ENCODE measurements at regions not wholly inside any gene's neighbourhood (a gene's known extent, or its start where the extent isn't known, plus 50 kb on each side); places are given as distances from the start of the nearest gene placed in this dataset.

DNA sequence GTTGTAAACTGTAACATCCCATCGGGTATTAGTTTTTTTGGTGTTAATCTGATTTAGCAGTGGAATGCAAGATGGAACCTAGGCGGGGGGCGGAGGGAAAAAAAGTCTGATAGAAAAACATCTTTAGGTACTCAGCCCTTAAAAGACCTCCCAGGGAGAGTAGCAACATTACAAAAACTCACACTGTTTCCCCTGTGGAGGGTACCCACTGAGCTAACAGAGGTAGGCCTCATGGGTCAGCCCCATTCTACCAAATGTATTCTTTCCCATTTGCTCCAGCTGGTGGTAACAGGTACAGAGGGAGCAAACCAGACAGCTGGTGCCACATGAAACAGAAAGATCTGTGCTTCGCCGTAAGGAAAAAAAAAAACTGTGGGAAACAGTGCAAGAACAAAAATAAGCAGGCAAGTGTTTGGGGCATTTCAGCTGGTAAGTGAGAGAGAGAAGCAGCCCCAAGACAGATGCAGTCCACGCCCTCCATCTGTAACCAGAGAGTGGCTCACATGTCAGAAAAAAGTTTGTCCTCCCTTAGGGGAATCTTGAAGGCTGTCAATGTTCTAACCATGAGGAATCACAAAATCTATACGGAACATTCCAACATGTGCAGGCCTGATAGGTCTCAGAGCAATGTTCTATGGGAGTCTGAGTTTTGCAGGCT, 65.3 kb downstream of the HOXA1 start:
- H4K20me1 ChIP-seq (ENCODE audit: low read length): no peaks in the 10 kb centered on the region
- no peak overlapping the region for H3K4me2 ChIP-seq (ENCODE audit: low read length)
- H3K27ac ChIP-seq (ENCODE audit: low read length): no peak overlapping the region
- H2AFZ ChIP-seq (ENCODE audit: low read length): no peak overlapping the region
- BruUV-seq (replicated peaks): no TSS peak
- ChIA-PET CTCF (no interaction called here), POLR2A (ENCODE audit: unreplicated experiment) (interaction anchor here (0.5 kb wide), 1 partner anchor 1397 kb away, joined by 3 read pairs; no protein-coding TSS in a partner anchor)
- DNase-seq (no peak), ATAC-seq (no peak)
- no peaks in the 10 kb centered on the region for H3K79me2 ChIP-seq (ENCODE audit: low read length)
- H3K9ac ChIP-seq (ENCODE audit: low read length): no peak overlapping the region
- H3K27me3 ChIP-seq (ENCODE audit: low read length): no peaks in the 10 kb centered on the region
- no peak overlapping the region for H3K4me3 ChIP-seq (ENCODE audit: low read length)
- no peaks in the 10 kb centered on the region for H3K36me3 ChIP-seq (ENCODE audit: low read depth, low read length)
- H3F3A ChIP-seq (ENCODE audit: low read length, unreplicated experiment): no peaks in the 10 kb centered on the region
- intact Hi-C loops (cut with micrococcal nuclease): loop anchor here (5.0 kb wide), 1 partner anchor 168 kb away; the partner anchor contains the start of gene SKAP2
- peaks cover 15% of the 10 kb centered on the region for H3K4me1 ChIP-seq (ENCODE audit: insufficient read depth, low read length)
- H3K9me2 ChIP-seq (replicated peaks; ENCODE audit: low read length): no peaks in the 10 kb centered on the region
- TF ChIP-seq EZH2 (IDR thresholded peaks at IDR 0.05; ENCODE audit: low read length, unreplicated experiment) (no peak), CTCF (conservative IDR thresholded peaks at IDR 0.05; ENCODE audit: low read depth, low read length) (no peak), EZH2phosphoT487 (IDR thresholded peaks at IDR 0.05; ENCODE audit: borderline replicate concordance, low read length) (no peak)
- H3K9me3 ChIP-seq (ENCODE audit: low read length): no peaks in the 10 kb centered on the region

GRCh38 chr7:27025270-27025669, 70.5 kb downstream of the HOXA1 start:
- no peaks in the 10 kb centered on the region for H3K27me3 ChIP-seq (ENCODE audit: low read length)
- H3K9ac ChIP-seq (ENCODE audit: low read length): no peak overlapping the region
- no peak for ATAC-seq
- peak; percentile 12 for DNase-seq
- H3K79me2 ChIP-seq (ENCODE audit: low read length): no peaks in the 10 kb centered on the region
- H3K27ac ChIP-seq (ENCODE audit: low read length): no peak overlapping the region
- TF ChIP-seq EZH2 (IDR thresholded peaks at IDR 0.05; ENCODE audit: low read length, unreplicated experiment): no peak
- no peak for TF ChIP-seq CTCF (conservative IDR thresholded peaks at IDR 0.05; ENCODE audit: low read depth, low read length)
- no peak for TF ChIP-seq EZH2phosphoT487 (IDR thresholded peaks at IDR 0.05; ENCODE audit: borderline replicate concordance, low read length)
- no peak overlapping the region for H3K4me2 ChIP-seq (ENCODE audit: low read length)
- no peaks in the 10 kb centered on the region for H3K9me3 ChIP-seq (ENCODE audit: low read length)
- H3K4me1 ChIP-seq (ENCODE audit: insufficient read depth, low read length): no peaks in the 10 kb centered on the region
- no TSS peak for BruUV-seq (replicated peaks)
- POLR2A ChIA-PET (ENCODE audit: unreplicated experiment): no interaction called here
- no peaks in the 10 kb centered on the region for H3F3A ChIP-seq (ENCODE audit: low read length, unreplicated experiment)
- no peaks in the 10 kb centered on the region for H4K20me1 ChIP-seq (ENCODE audit: low read length)
- no peaks in the 10 kb centered on the region for H3K36me3 ChIP-seq (ENCODE audit: low read depth, low read length)
- CTCF ChIA-PET: no interaction called here
- no peaks in the 10 kb centered on the region for H3K9me2 ChIP-seq (replicated peaks; ENCODE audit: low read length)
- intact Hi-C loops (cut with micrococcal nuclease): no loop called here
- no peak overlapping the region for H2AFZ ChIP-seq (ENCODE audit: low read length)
- no peak overlapping the region for H3K4me3 ChIP-seq (ENCODE audit: low read length)

- ChIA-PET CTCF (interaction anchor here (0.6 kb wide), 1 partner anchor 145 kb away, joined by 4 read pairs; the partner anchor contains the start of gene SKAP2), POLR2A (ENCODE audit: unreplicated experiment) (no interaction called here)
- Histone ChIP-seq H3K9me2 (replicated peaks; ENCODE audit: low read length) (no peaks in the 10 kb centered on the region), H3K27ac (ENCODE audit: low read length) (no peak overlapping the region), H3K4me2 (ENCODE audit: low read length) (no peak overlapping the region), H3K4me1 (ENCODE audit: insufficient read depth, low read length) (no peaks in the 10 kb centered on the region), H2AFZ (ENCODE audit: low read length) (no peak overlapping the region), H3K79me2 (ENCODE audit: low read length) (no peaks in the 10 kb centered on the region), H3F3A (ENCODE audit: low read length, unreplicated experiment) (no peaks in the 10 kb centered on the region), H4K20me1 (ENCODE audit: low read length) (no peaks in the 10 kb centered on the region), H3K4me3 (ENCODE audit: low read length) (no peak overlapping the region), H3K27me3 (ENCODE audit: low read length) (no peaks in the 10 kb centered on the region), H3K9ac (ENCODE audit: low read length) (no peak overlapping the region), H3K9me3 (ENCODE audit: low read length) (no peaks in the 10 kb centered on the region), H3K36me3 (ENCODE audit: low read depth, low read length) (no peaks in the 10 kb centered on the region)
- ATAC-seq: no peak
- BruUV-seq (replicated peaks): no TSS peak
- DNase-seq: no peak
- TF ChIP-seq EZH2 (IDR thresholded peaks at IDR 0.05; ENCODE audit: low read length, unreplicated experiment): no peak
- intact Hi-C loops (cut with micrococcal nuclease): no loop called here
Measured at GRCh38 chr7:27010068-27010467, 85.7 kb downstream of the HOXA1 start.

All from PC-3 (cell line).